ENCODE measurements at regions not wholly inside any gene's neighbourhood (a gene's known extent, or its start where the extent isn't known, plus 50 kb on each side); places are given as distances from the start of the nearest gene placed in this dataset.
"Not testable (repeated sequence)": the region's sequence is repeated elsewhere in the genome, so short reads cannot be mapped to it uniquely, and the experiment has no call there.

- no peaks in the 10 kb centered on the region for H3K36me3 ChIP-seq (ENCODE audit: insufficient read depth, low read length)
- no peak overlapping the region for H3K4me3 ChIP-seq (ENCODE audit: low read length)
- H3K9ac ChIP-seq (ENCODE audit: low read depth, low read length), result no peak overlapping the region
- H3K9me3 ChIP-seq (replicated peaks; ENCODE audit: low read length), result no peaks in the 10 kb centered on the region
- H3K4me1 ChIP-seq (ENCODE audit: control insufficient read depth, insufficient read depth, low read length), result no peaks in the 10 kb centered on the region
- no peaks in the 10 kb centered on the region for H3K27me3 ChIP-seq (ENCODE audit: control insufficient read depth, insufficient read depth, low read length)
- H3K4me2 ChIP-seq (ENCODE audit: low read length), result no peak overlapping the region
Observed at GRCh38 chr2:163943403-163944346, 207.9 kb upstream of the FIGN start.

GRCh38 chr2:163934131-163934530 is 198.3 kb upstream of the FIGN start:
- Histone ChIP-seq H3K27me3 (ENCODE audit: control insufficient read depth, insufficient read depth, low read length) (no peaks in the 10 kb centered on the region), H3K9me3 (replicated peaks; ENCODE audit: low read length) (no peaks in the 10 kb centered on the region), H3K36me3 (ENCODE audit: insufficient read depth, low read length) (no peaks in the 10 kb centered on the region), H3K9ac (ENCODE audit: low read depth, low read length) (no peak overlapping the region), H3K4me1 (ENCODE audit: control insufficient read depth, insufficient read depth, low read length) (no peaks in the 10 kb centered on the region), H3K4me3 (ENCODE audit: low read length) (no peak overlapping the region), H3K4me2 (ENCODE audit: low read length) (no peak overlapping the region)

GRCh38 chr2:163919717-163920116 is 183.9 kb upstream of the FIGN start:
- no peak overlapping the region for H3K9ac ChIP-seq (ENCODE audit: low read depth, low read length)
- peak overlapping the region; percentile 48 for H3K4me3 ChIP-seq (ENCODE audit: low read length)
- peak overlapping the region; percentile 56 for H3K4me2 ChIP-seq (ENCODE audit: low read length)
- no peaks in the 10 kb centered on the region for H3K9me3 ChIP-seq (replicated peaks; ENCODE audit: low read length)
- H3K36me3 ChIP-seq (ENCODE audit: insufficient read depth, low read length), result no peaks in the 10 kb centered on the region
- H3K4me1 ChIP-seq (ENCODE audit: control insufficient read depth, insufficient read depth, low read length), result no peaks in the 10 kb centered on the region
- H3K27me3 ChIP-seq (ENCODE audit: control insufficient read depth, insufficient read depth, low read length), result no peaks in the 10 kb centered on the region

GRCh38 chr2:163914486-163914885 is 178.7 kb upstream of the FIGN start:
- not testable (repeated sequence) for H3K4me3 ChIP-seq (ENCODE audit: low read length); H3K27me3 ChIP-seq (ENCODE audit: control insufficient read depth, insufficient read depth, low read length); H3K4me2 ChIP-seq (ENCODE audit: low read length); H3K36me3 ChIP-seq (ENCODE audit: insufficient read depth, low read length); H3K9me3 ChIP-seq (replicated peaks; ENCODE audit: low read length); H3K4me1 ChIP-seq (ENCODE audit: control insufficient read depth, insufficient read depth, low read length); H3K9ac ChIP-seq (ENCODE audit: low read depth, low read length)

- not testable (repeated sequence) for H3K36me3 ChIP-seq (ENCODE audit: insufficient read depth, low read length); H3K4me1 ChIP-seq (ENCODE audit: control insufficient read depth, insufficient read depth, low read length); H3K4me3 ChIP-seq (ENCODE audit: low read length); H3K27me3 ChIP-seq (ENCODE audit: control insufficient read depth, insufficient read depth, low read length); H3K4me2 ChIP-seq (ENCODE audit: low read length); H3K9me3 ChIP-seq (replicated peaks; ENCODE audit: low read length); H3K9ac ChIP-seq (ENCODE audit: low read depth, low read length)
Observed at GRCh38 chr2:163913532-163913944, 177.7 kb upstream of the FIGN start.

- Histone ChIP-seq H3K4me1 (ENCODE audit: control insufficient read depth, insufficient read depth, low read length) (no peaks in the 10 kb centered on the region), H3K4me2 (ENCODE audit: low read length) (no peak overlapping the region), H3K4me3 (ENCODE audit: low read length) (no peak overlapping the region), H3K27me3 (ENCODE audit: control insufficient read depth, insufficient read depth, low read length) (no peaks in the 10 kb centered on the region), H3K36me3 (ENCODE audit: insufficient read depth, low read length) (no peaks in the 10 kb centered on the region), H3K9me3 (replicated peaks; ENCODE audit: low read length) (no peaks in the 10 kb centered on the region), H3K9ac (ENCODE audit: low read depth, low read length) (no peak overlapping the region)
Observed at GRCh38 chr2:163909411-163910080, 173.7 kb upstream of the FIGN start.

GRCh38 chr2:163906410-163906809 is 170.6 kb upstream of the FIGN start:
- Histone ChIP-seq H3K27me3 (ENCODE audit: control insufficient read depth, insufficient read depth, low read length) (no peaks in the 10 kb centered on the region), H3K9me3 (replicated peaks; ENCODE audit: low read length) (no peaks in the 10 kb centered on the region), H3K36me3 (ENCODE audit: insufficient read depth, low read length) (no peaks in the 10 kb centered on the region), H3K4me2 (ENCODE audit: low read length) (no peak overlapping the region), H3K9ac (ENCODE audit: low read depth, low read length) (no peak overlapping the region), H3K4me1 (ENCODE audit: control insufficient read depth, insufficient read depth, low read length) (no peaks in the 10 kb centered on the region), H3K4me3 (ENCODE audit: low read length) (no peak overlapping the region)

- Histone ChIP-seq H3K36me3 (ENCODE audit: insufficient read depth, low read length) (no peaks in the 10 kb centered on the region), H3K4me2 (ENCODE audit: low read length) (no peak overlapping the region), H3K9ac (ENCODE audit: low read depth, low read length) (no peak overlapping the region), H3K4me1 (ENCODE audit: control insufficient read depth, insufficient read depth, low read length) (no peaks in the 10 kb centered on the region), H3K4me3 (ENCODE audit: low read length) (no peak overlapping the region), H3K27me3 (ENCODE audit: control insufficient read depth, insufficient read depth, low read length) (no peaks in the 10 kb centered on the region), H3K9me3 (replicated peaks; ENCODE audit: low read length) (no peaks in the 10 kb centered on the region)
Observed at GRCh38 chr2:163897799-163898198, 162.0 kb upstream of the FIGN start.

GRCh38 chr2:163893444-163893843 is 157.6 kb upstream of the FIGN start:
- not testable (repeated sequence) for H3K36me3 ChIP-seq (ENCODE audit: insufficient read depth, low read length); H3K9me3 ChIP-seq (replicated peaks; ENCODE audit: low read length); H3K4me1 ChIP-seq (ENCODE audit: control insufficient read depth, insufficient read depth, low read length); H3K4me2 ChIP-seq (ENCODE audit: low read length); H3K27me3 ChIP-seq (ENCODE audit: control insufficient read depth, insufficient read depth, low read length); H3K4me3 ChIP-seq (ENCODE audit: low read length); H3K9ac ChIP-seq (ENCODE audit: low read depth, low read length)

- Histone ChIP-seq H3K4me2 (ENCODE audit: low read length) (no peak overlapping the region), H3K4me3 (ENCODE audit: low read length) (no peak overlapping the region), H3K27me3 (ENCODE audit: control insufficient read depth, insufficient read depth, low read length) (no peaks in the 10 kb centered on the region), H3K36me3 (ENCODE audit: insufficient read depth, low read length) (no peaks in the 10 kb centered on the region), H3K9me3 (replicated peaks; ENCODE audit: low read length) (no peaks in the 10 kb centered on the region), H3K9ac (ENCODE audit: low read depth, low read length) (no peak overlapping the region), H3K4me1 (ENCODE audit: control insufficient read depth, insufficient read depth, low read length) (peaks cover 6% of the 10 kb centered on the region)
Observed at GRCh38 chr2:163888591-163888990, 152.8 kb upstream of the FIGN start.

- no peak overlapping the region for H3K4me2 ChIP-seq (ENCODE audit: low read length)
- peaks cover 6% of the 10 kb centered on the region for H3K4me1 ChIP-seq (ENCODE audit: control insufficient read depth, insufficient read depth, low read length)
- H3K9me3 ChIP-seq (replicated peaks; ENCODE audit: low read length), result no peaks in the 10 kb centered on the region
- no peaks in the 10 kb centered on the region for H3K36me3 ChIP-seq (ENCODE audit: insufficient read depth, low read length)
- H3K4me3 ChIP-seq (ENCODE audit: low read length), result no peak overlapping the region
- H3K9ac ChIP-seq (ENCODE audit: low read depth, low read length), result no peak overlapping the region
- H3K27me3 ChIP-seq (ENCODE audit: control insufficient read depth, insufficient read depth, low read length), result no peaks in the 10 kb centered on the region
Observed at GRCh38 chr2:163887182-163887581, 151.4 kb upstream of the FIGN start.

GRCh38 chr2:163884416-163884815 is 148.6 kb upstream of the FIGN start:
- no peaks in the 10 kb centered on the region for H3K36me3 ChIP-seq (ENCODE audit: insufficient read depth, low read length)
- no peak overlapping the region for H3K4me3 ChIP-seq (ENCODE audit: low read length)
- H3K9ac ChIP-seq (ENCODE audit: low read depth, low read length), result no peak overlapping the region
- H3K4me1 ChIP-seq (ENCODE audit: control insufficient read depth, insufficient read depth, low read length), result peaks cover 6% of the 10 kb centered on the region
- H3K9me3 ChIP-seq (replicated peaks; ENCODE audit: low read length), result no peaks in the 10 kb centered on the region
- H3K27me3 ChIP-seq (ENCODE audit: control insufficient read depth, insufficient read depth, low read length), result no peaks in the 10 kb centered on the region
- no peak overlapping the region for H3K4me2 ChIP-seq (ENCODE audit: low read length)
